ENCODE measurements at regions not wholly inside any gene's neighbourhood (a gene's known extent, or its start where the extent isn't known, plus 50 kb on each side); places are given as distances from the start of the nearest gene placed in this dataset.

GRCh38 chr18:55794288-55795052 lies 206.5 kb upstream of the TCF4 start:
- TF ChIP-seq, protein P1, sequence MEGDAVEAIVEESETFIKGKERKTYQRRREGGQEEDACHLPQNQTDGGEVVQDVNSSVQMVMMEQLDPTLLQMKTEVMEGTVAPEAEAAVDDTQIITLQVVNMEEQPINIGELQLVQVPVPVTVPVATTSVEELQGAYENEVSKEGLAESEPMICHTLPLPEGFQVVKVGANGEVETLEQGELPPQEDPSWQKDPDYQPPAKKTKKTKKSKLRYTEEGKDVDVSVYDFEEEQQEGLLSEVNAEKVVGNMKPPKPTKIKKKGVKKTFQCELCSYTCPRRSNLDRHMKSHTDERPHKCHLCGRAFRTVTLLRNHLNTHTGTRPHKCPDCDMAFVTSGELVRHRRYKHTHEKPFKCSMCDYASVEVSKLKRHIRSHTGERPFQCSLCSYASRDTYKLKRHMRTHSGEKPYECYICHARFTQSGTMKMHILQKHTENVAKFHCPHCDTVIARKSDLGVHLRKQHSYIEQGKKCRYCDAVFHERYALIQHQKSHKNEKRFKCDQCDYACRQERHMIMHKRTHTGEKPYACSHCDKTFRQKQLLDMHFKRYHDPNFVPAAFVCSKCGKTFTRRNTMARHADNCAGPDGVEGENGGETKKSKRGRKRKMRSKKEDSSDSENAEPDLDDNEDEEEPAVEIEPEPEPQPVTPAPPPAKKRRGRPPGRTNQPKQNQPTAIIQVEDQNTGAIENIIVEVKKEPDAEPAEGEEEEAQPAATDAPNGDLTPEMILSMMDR (IDR thresholded peaks at IDR 0.05; ENCODE audit: insufficient read depth, low read length, poor library complexity, severe bottlenecking): no peak
- TF ChIP-seq EZH2phosphoT487 (conservative IDR thresholded peaks at IDR 0.05; ENCODE audit: low read length): no peak

Data from SU-DHL-6 (cell line).